ENCODE measurements at regions not wholly inside any gene's neighbourhood (a gene's known extent, or its start where the extent isn't known, plus 50 kb on each side); places are given as distances from the start of the nearest gene placed in this dataset.

- TF ChIP-seq BCL3 (IDR thresholded peaks at IDR 0.05; ENCODE audit: borderline replicate concordance, insufficient read depth, low read depth, low read length, poor library complexity, severe bottlenecking) = peak; percentile 24
- peak; percentile 78 for TF ChIP-seq SKIL (IDR thresholded peaks at IDR 0.05; ENCODE audit: low read depth, poor library complexity, severe bottlenecking)
- 0 out of 2 replicates have a peak, but pooled peaks have one; percentile 46 for TF ChIP-seq ZNF207 (IDR thresholded peaks at IDR 0.05; ENCODE audit: borderline replicate concordance)
- no peak for TF ChIP-seq BRCA1 (IDR thresholded peaks at IDR 0.05; ENCODE audit: low read depth, low read length)
- no peak for TF ChIP-seq ELK1 (IDR thresholded peaks at IDR 0.05; ENCODE audit: low read depth, low read length)
- TF ChIP-seq CHD1 (IDR thresholded peaks at IDR 0.05; ENCODE audit: low read depth, low read length) = no peak
- peak; percentile 19 for TF ChIP-seq JUNB (IDR thresholded peaks at IDR 0.05)
- TF ChIP-seq SMARCA5 (IDR thresholded peaks at IDR 0.05) = peak; percentile 98
- peak; percentile 96 for TF ChIP-seq POU2F2 (IDR thresholded peaks at IDR 0.05; ENCODE audit: borderline replicate concordance, low read depth, low read length)
- TF ChIP-seq POLR2AphosphoS2 (IDR thresholded peaks at IDR 0.05; ENCODE audit: low read depth, low read length) = no peak
- 0 out of 4 replicates have a peak, but pooled peaks of 1 of the 2 experiments have one; percentile 55 for TF ChIP-seq ETV6 (conservative IDR thresholded peaks at IDR 0.05 in 1 of 2, IDR thresholded peaks at IDR 0.05 in 1 of 2; ENCODE audit: borderline replicate concordance in 1 of 2, low read depth in 1 of 2)
- TF ChIP-seq YY1 (IDR thresholded peaks at IDR 0.05; ENCODE audit: low read depth, low read length) = no peak
- TF ChIP-seq E2F8 (IDR thresholded peaks at IDR 0.05; ENCODE audit: low read depth, partially characterized antibody) = peak; percentile 63
- TF ChIP-seq BHLHE40 (IDR thresholded peaks at IDR 0.05; ENCODE audit: borderline replicate concordance in 1 of 2, low read depth in 2 of 2, low read length in 1 of 2) = peak; percentile 27 to 51; a peak in 2 of 4 replicates
- TF ChIP-seq NFYA (IDR thresholded peaks at IDR 0.05; ENCODE audit: borderline replicate concordance, low read depth, low read length) = no peak
- peak; percentile 66 to 71 for TF ChIP-seq IKZF2 (IDR thresholded peaks at IDR 0.05)
- no peak for TF ChIP-seq RAD21 (IDR thresholded peaks at IDR 0.05; ENCODE audit: insufficient read depth, low read depth, low read length)
- TF ChIP-seq KDM1A (IDR thresholded peaks at IDR 0.05; ENCODE audit: borderline replicate concordance) = no peak
These were observed 76.5 kb upstream of the TMEM170B start (continued) for GRCh38 chr6:11460837-11461661.

All from GM12878 (cell line).